IMR-90 (cell line): ENCODE measurements at regions not wholly inside any gene's neighbourhood (a gene's known extent, or its start where the extent isn't known, plus 50 kb on each side); places are given as distances from the start of the nearest gene placed in this dataset.

Source experiments
- ATAC-seq: fragments of 200-7000 bp; cut with Tn5 transposase; 2 replicates; pipeline ENCODE4 v1.9.1; 2020; ENCODE audit warnings: low read depth, mild to moderate bottlenecking, moderate library complexity
- BruUV-seq: library from RNA; stranded (reverse); fragments of 400-500 nt; replicated peaks from 2 replicates; lab custom pipeline; 2021; lab: Mats Ljungman, UMichigan
- CTCF ChIA-PET: fragments of 300-600 bp; formaldehyde crosslinking; extraction: SDS; loops from one replicate; lab custom pipeline; 2021; ENCODE audit warnings: antibody characterized with exemption; lab: Yijun Ruan, JAX
- POLR2A ChIA-PET: fragments of 300-600 bp; sonication (Branson Sonifier 250); formaldehyde crosslinking; loops from one replicate; lab custom pipeline; 2022; ENCODE audit warnings: antibody characterized with exemption; ENCODE audit not compliant: unreplicated experiment; lab: Charles Lee
- DNase-seq: peaks from one replicate; pipeline ENCODE4 v3.0.0; 2013
- H2AFZ ChIP-seq: replicated peaks from 2 replicates; pipeline ENCODE3; 2013; ENCODE audit warnings: low read length, mild to moderate bottlenecking; ENCODE audit not compliant: poor library complexity
- H2AK5ac ChIP-seq: 2 replicates; pipeline ENCODE4 v1.6.1; 2013; ENCODE audit warnings: low read depth, low read length, inconsistent platforms
- H2AK9ac ChIP-seq: replicated peaks from 2 replicates; pipeline ENCODE3; 2013; ENCODE audit warnings: mild to moderate bottlenecking, low read depth, low read length, moderate library complexity; ENCODE audit not compliant: poor library complexity
- H2BK120ac ChIP-seq: 2 replicates; pipeline ENCODE4 v1.6.1; 2013; ENCODE audit warnings: low read depth, low read length, inconsistent platforms
- H2BK15ac ChIP-seq: 3 replicates; pipeline ENCODE4 v1.6.1; 2013; ENCODE audit warnings: low read depth, low read length, inconsistent platforms
- H2BK20ac ChIP-seq: 2 replicates; pipeline ENCODE4 v1.6.1; 2013; ENCODE audit warnings: low read depth, mild to moderate bottlenecking, inconsistent platforms, low read length, moderate library complexity
- H2BK5ac ChIP-seq: 2 replicates; pipeline ENCODE4 v1.6.1; 2013; ENCODE audit warnings: mild to moderate bottlenecking, low read depth, low read length, inconsistent platforms; ENCODE audit not compliant: poor library complexity, severe bottlenecking
- H3K14ac ChIP-seq: replicated peaks from 2 replicates; pipeline ENCODE4 v1.6.1; 2013; ENCODE audit warnings: low read depth, low read length, inconsistent platforms
- H3K18ac ChIP-seq: 2 replicates; pipeline ENCODE4 v1.6.1; 2013; ENCODE audit warnings: low read depth, low read length, control low read depth
- H3K23ac ChIP-seq: 2 replicates; pipeline ENCODE4 v1.6.1; 2013; ENCODE audit warnings: low read depth, low read length, inconsistent platforms
- H3K27ac ChIP-seq: 2 replicates; pipeline ENCODE4 v1.5.1; 2013; ENCODE audit warnings: mild to moderate bottlenecking, control low read depth, low read length; ENCODE audit not compliant: insufficient read depth
- H3K27me3 ChIP-seq: 2 replicates; pipeline ENCODE4 v1.6.1; 2013; ENCODE audit warnings: low read length; ENCODE audit not compliant: control insufficient read depth, insufficient read depth
- H3K36me3 ChIP-seq: 2 replicates; pipeline ENCODE4 v1.6.1; 2013; ENCODE audit warnings: low read length, mixed read lengths; ENCODE audit not compliant: control insufficient read depth, insufficient read depth
- H3K4ac ChIP-seq: 2 replicates; pipeline ENCODE4 v1.6.1; 2013; ENCODE audit warnings: low read depth, low read length, inconsistent platforms
- H3K4me1 ChIP-seq: 2 replicates; pipeline ENCODE4 v1.6.1; 2013; ENCODE audit warnings: low read length, mixed read lengths; ENCODE audit not compliant: control insufficient read depth, insufficient read depth
- H3K4me2 ChIP-seq: 2 replicates; pipeline ENCODE4 v1.6.1; 2013; ENCODE audit warnings: low read depth, mild to moderate bottlenecking, control low read depth, low read length, moderate library complexity
- H3K4me3 ChIP-seq: 2 replicates; pipeline ENCODE4 v1.5.1; 2013; ENCODE audit warnings: low read depth, mild to moderate bottlenecking, control low read depth, low read length, moderate library complexity; ENCODE audit not compliant: insufficient read depth
- H3K56ac ChIP-seq: 2 replicates; pipeline ENCODE4 v1.6.1; 2013; ENCODE audit warnings: low read length, inconsistent platforms; ENCODE audit not compliant: insufficient read depth; ENCODE audit errors: extremely low read depth
- H3K79me1 ChIP-seq, 2 experiments: 2 replicates each; pipeline ENCODE4 v1.6.1; 2013; ENCODE audit warnings: low read length in 2 of 2, inconsistent platforms in 1 of 2, low read depth in 1 of 2
- H3K9ac ChIP-seq: 2 replicates; pipeline ENCODE4 v1.6.1; 2013; ENCODE audit warnings: low read depth, low read length, control low read depth
- H3K9me1 ChIP-seq: 2 replicates; pipeline ENCODE4 v1.6.1; 2013; ENCODE audit warnings: low read length, inconsistent platforms; ENCODE audit not compliant: insufficient read depth
- H3K9me3 ChIP-seq: 2 replicates; pipeline ENCODE4 v1.6.1; 2013; ENCODE audit warnings: low read length; ENCODE audit not compliant: control insufficient read depth, insufficient read depth
- H4K20me1 ChIP-seq: 2 replicates; pipeline ENCODE4 v1.6.1; 2013; ENCODE audit warnings: low read length, inconsistent platforms; ENCODE audit not compliant: insufficient read depth
- H4K5ac ChIP-seq: 2 replicates; pipeline ENCODE4 v1.6.1; 2013; ENCODE audit warnings: mild to moderate bottlenecking, low read depth, low read length, control low read depth
- H4K8ac ChIP-seq, 2 experiments: 2 replicates each; pipeline ENCODE4 v1.6.1; 2013; ENCODE audit warnings: low read depth in 2 of 2, low read length in 2 of 2, control low read depth in 1 of 2, inconsistent platforms in 1 of 2
- H4K91ac ChIP-seq: 2 replicates; pipeline ENCODE4 v1.6.1; 2013; ENCODE audit warnings: low read depth, low read length, inconsistent platforms; ENCODE audit not compliant: insufficient read depth
- BHLHE40 ChIP-seq: fragments of 150-350 bp; IDR thresholded peaks from 2 replicates; pipeline ENCODE4 v1.6.1; 2016; ENCODE audit warnings: mild to moderate bottlenecking, low read depth, low read length
- CEBPB ChIP-seq: IDR thresholded peaks from 2 replicates; pipeline ENCODE4 v1.6.1; 2012; ENCODE audit warnings: low read depth, low read length, improper control_type of control experiment
- CHD1 ChIP-seq: IDR thresholded peaks from 2 replicates; pipeline ENCODE4 v1.6.1; 2012; ENCODE audit warnings: low read depth, low read length, improper control_type of control experiment
- CTCF ChIP-seq: conservative IDR thresholded peaks from 2 replicates; pipeline ENCODE4 v1.5.1; 2012; ENCODE audit warnings: mild to moderate bottlenecking, low read depth, low read length, improper control_type of control experiment
- ELK1 ChIP-seq: fragments of 150-350 bp; IDR thresholded peaks from 2 replicates; pipeline ENCODE4 v1.6.1; 2016; ENCODE audit warnings: low read depth, mild to moderate bottlenecking, low read length, moderate library complexity, borderline replicate concordance
- FOS ChIP-seq: fragments of 150-350 bp; IDR thresholded peaks from 2 replicates; pipeline ENCODE4 v1.6.1; 2016; ENCODE audit warnings: low read depth, low read length
- MAFK ChIP-seq: IDR thresholded peaks from 2 replicates; pipeline ENCODE4 v1.6.1; 2012; ENCODE audit warnings: low read depth, low read length, improper control_type of control experiment
- MAZ ChIP-seq: IDR thresholded peaks from 2 replicates; pipeline ENCODE4 v1.6.1; 2012; ENCODE audit warnings: low read depth, mild to moderate bottlenecking, low read length, improper control_type of control experiment, moderate library complexity, borderline replicate concordance
- MXI1 ChIP-seq: IDR thresholded peaks from 2 replicates; pipeline ENCODE4 v1.6.1; 2012; ENCODE audit warnings: low read depth, mild to moderate bottlenecking, low read length, moderate library complexity, borderline replicate concordance
- NFE2L2 ChIP-seq: fragments of 150-350 bp; IDR thresholded peaks from 2 replicates; pipeline ENCODE4 v1.6.1; 2016; ENCODE audit warnings: low read depth, mild to moderate bottlenecking, low read length
- POLR2A ChIP-seq: IDR thresholded peaks from 2 replicates; pipeline ENCODE4 v1.6.1; 2012; ENCODE audit warnings: mild to moderate bottlenecking, low read depth, low read length
- RAD21 ChIP-seq: IDR thresholded peaks from 2 replicates; pipeline ENCODE4 v1.6.1; 2012; ENCODE audit warnings: low read length, improper control_type of control experiment
- RCOR1 ChIP-seq: IDR thresholded peaks from 2 replicates; pipeline ENCODE4 v1.6.1; 2012; ENCODE audit warnings: mild to moderate bottlenecking, low read length, improper control_type of control experiment; ENCODE audit not compliant: insufficient replicate concordance
- RFX5 ChIP-seq: IDR thresholded peaks from 2 replicates; pipeline ENCODE4 v1.8.0; 2012; ENCODE audit warnings: low read depth, mild to moderate bottlenecking, low read length, moderate library complexity
- SMC3 ChIP-seq: fragments of 150-350 bp; IDR thresholded peaks from 2 replicates; pipeline ENCODE4 v1.6.1; 2016; ENCODE audit warnings: low read depth, mild to moderate bottlenecking, antibody characterized with exemption, low read length, moderate library complexity
- USF2 ChIP-seq: fragments of 150-350 bp; IDR thresholded peaks from 2 replicates; pipeline ENCODE4 v1.6.1; 2017; ENCODE audit warnings: mild to moderate bottlenecking, antibody characterized with exemption, low read length, low read depth
- WGBS, 2 experiments: methylation state at CpG; one replicate each; pipeline versions ENCODE4 v1.1.5 to v1.1.7; 2013; ENCODE audit warnings: missing lambda C conversion rate in 2 of 2; ENCODE audit not compliant: insufficient read length in 1 of 2; ENCODE audit errors: extremely low coverage in 2 of 2; 5-methylcytosine and 5-hydroxymethylcytosine counted together
- dilution Hi-C: fragments of 300-500 bp; cut with HindIII; formaldehyde crosslinking; loops from one replicate; pipeline ENCODE4 v1.14.3; 2018; ENCODE audit warnings: low sequenced_read_pairs; ENCODE audit not compliant: unreplicated experiment
- in situ Hi-C: fragments of 300-500 bp; cut with MboI; formaldehyde crosslinking; loops from 3 replicates; pipeline ENCODE4 v1.14.3; 2019; ENCODE audit warnings: low sequenced_read_pairs, inconsistent platforms, mixed read lengths
- intact Hi-C: fragments of 100-400 bp; cut with micrococcal nuclease; formaldehyde crosslinking; loops from 2 replicates; pipeline ENCODE4 v1.10.0; 2022

GRCh38 chr1:201762381-201762780, 66.6 kb upstream of the IPO9 start:
- DNase-seq (no peak), ATAC-seq (no peak)
- Histone ChIP-seq H3K4me1 (peaks cover 27% of the 10 kb centered on the region), H3K23ac (no peak overlapping the region), H2AK9ac (no peak overlapping the region), H3K9ac (no peak overlapping the region), H2BK15ac (no peak overlapping the region), H2BK120ac (no peak overlapping the region), H4K5ac (no peak overlapping the region), H3K4me3 (no peak overlapping the region), H4K91ac (no peak overlapping the region), H2AFZ (no peak overlapping the region), H2BK5ac (peak overlapping the region; percentile 2), H3K4me2 (no peak overlapping the region), H2AK5ac (no peak overlapping the region), H3K18ac (0 out of 2 replicates have a peak overlapping the region, but pooled peaks have one; percentile 14), H3K27me3 (no peaks in the 10 kb centered on the region), H3K36me3 (no peaks in the 10 kb centered on the region), H3K79me1 (peaks cover 51 to 93% of the 10 kb centered on the region in 2 experiments), H3K9me3 (no peaks in the 10 kb centered on the region), H3K14ac (no peak overlapping the region), H3K27ac (no peak overlapping the region), H4K20me1 (peaks cover 69% of the 10 kb centered on the region), H3K4ac (no peak overlapping the region), H4K8ac (no peak overlapping the region), H3K56ac (no peak overlapping the region), H2BK20ac (no peak overlapping the region), H3K9me1 (peaks cover 15% of the 10 kb centered on the region)
- TF ChIP-seq ELK1, result no peak
- no peak for TF ChIP-seq POLR2A
- no peak for TF ChIP-seq USF2
- no peak for TF ChIP-seq CHD1
- no peak for TF ChIP-seq CTCF
- TF ChIP-seq MXI1, result no peak
- no peak for TF ChIP-seq NFE2L2
- no peak for TF ChIP-seq CEBPB
- no peak for TF ChIP-seq SMC3
- no peak for TF ChIP-seq RFX5
- TF ChIP-seq RAD21, result no peak
- TF ChIP-seq RCOR1, result no peak
- no peak for TF ChIP-seq FOS
- TF ChIP-seq BHLHE40, result no peak
- no peak for TF ChIP-seq MAZ
- no peak for TF ChIP-seq MAFK
- dilution Hi-C loops, result no loop called here
- in situ Hi-C loops, result no loop called here
- intact Hi-C loops, result no loop called here
- ChIA-PET POLR2A (no interaction called here), CTCF (interaction anchor here (0.6 kb wide), 2 partner anchors 13 to 201 kb away, joined by 5 to 6 read pairs; no protein-coding TSS in a partner anchor)
- WGBS, 2 experiments, result no CpG with 5 or more reads among the region's 2 CpGs
- BruUV-seq, result no TSS peak
